Glomerular visceral epithelial cell (primary cell): ENCODE measurements at regions not wholly inside any gene's neighbourhood (a gene's known extent, or its start where the extent isn't known, plus 50 kb on each side); places are given as distances from the start of the nearest gene placed in this dataset.

ENCODE experiments used
- DNase-seq: peaks from one replicate; pipeline ENCODE4 v3.0.0-alpha.2; 2016; ENCODE audit errors: extremely low spot score

DNA sequence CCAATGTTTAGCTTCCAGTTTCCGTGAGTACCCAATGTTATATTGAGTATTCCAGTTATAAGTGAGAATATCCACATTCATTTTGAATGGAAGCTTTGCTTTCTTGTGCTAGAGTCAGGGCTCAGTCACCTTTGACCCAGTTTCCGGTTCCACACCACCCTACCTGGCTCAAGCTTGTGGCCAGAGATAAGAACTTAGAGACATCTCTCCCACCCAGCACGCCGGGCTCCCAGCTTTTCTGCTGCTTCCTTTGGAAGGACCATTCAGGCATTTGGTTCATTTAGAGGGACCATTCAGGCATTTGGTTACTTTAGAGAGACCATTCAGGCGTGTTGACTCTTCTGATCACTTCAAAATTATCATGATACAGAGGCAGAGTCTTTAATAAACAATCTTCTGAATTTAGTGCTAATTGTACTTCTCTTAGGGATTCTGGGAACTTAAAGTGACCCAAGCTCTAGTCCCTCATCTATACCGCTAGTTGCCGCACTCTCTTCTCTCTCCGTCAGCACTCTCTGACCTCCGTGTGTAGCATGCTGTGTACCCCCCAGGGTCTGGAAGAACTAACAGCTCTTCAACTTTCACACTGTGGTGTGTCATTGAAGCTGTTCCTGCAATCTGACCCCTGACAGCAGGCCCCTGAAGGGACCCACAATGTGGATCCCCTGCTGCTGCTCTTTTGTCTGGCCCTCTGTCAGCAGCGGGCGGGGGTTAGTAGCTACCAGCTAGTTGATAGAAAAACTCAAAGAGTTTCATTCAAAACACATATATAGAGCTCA is 943.1 kb downstream of the ARAP2 start:
- DNase-seq: no peak

DNA sequence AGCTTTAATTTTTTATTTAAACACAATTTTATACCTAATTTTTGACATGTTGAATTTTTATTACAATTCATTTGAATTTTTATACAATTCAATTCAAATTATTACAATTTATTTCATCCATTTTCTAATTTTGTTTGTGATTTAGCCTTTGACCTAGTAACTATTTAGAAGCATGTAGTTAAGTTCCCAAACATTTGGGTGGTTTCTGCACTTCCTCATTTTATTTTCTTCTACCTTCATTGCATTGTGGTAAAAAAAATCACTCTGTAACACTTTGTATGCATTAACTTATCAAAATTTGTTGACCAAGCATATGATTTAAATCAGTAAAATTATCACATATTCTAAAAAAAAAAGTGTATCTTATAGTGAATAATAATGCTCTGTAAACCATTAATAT is 928.9 kb downstream of the ARAP2 start:
- no peak for DNase-seq

DNA sequence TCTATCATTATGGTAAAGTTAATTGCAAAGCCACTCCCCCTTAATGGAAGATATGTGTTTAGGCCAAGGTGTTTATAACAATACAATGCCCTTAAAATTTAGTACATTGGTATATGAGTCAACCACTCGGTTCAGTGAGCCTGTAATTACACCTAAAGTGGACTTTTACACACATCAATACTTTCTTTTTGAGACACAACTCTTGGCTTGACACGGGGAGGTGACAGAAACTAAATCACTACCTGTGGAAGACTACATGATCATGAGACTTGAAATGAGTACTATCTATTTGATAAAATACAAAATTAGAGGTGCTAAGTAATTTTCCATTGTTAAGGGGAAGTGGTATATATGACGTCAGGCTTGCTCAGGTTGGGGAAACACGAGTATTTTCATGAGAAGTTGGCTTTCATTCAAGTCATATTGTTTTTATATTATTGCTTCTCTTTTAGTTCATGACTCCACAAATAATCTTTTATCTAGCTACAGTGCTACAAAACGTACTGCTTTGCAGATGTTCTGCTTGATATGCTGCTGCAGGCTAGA is 918.3 kb downstream of the ARAP2 start:
- DNase-seq: no peak

DNA sequence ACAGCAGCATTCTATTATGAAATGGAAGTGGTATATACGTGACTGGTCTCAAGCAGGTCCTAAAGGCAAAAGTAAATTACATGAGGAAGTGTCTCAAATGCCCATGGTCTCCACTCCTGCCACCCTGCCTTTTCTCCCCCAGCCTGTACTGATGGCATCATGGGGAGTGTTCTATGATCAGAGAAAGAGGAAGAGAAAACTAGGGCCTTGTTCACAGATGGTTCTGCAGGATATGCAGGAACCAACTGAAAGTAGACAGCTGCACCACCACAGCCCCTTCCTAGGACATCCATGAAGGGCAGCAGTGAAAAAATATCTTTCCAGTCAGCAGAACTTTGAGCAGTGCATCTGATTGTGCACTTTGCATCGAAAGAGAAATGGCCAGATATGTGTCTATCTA is 901.5 kb downstream of the ARAP2 start:
- DNase-seq: no peak

DNA sequence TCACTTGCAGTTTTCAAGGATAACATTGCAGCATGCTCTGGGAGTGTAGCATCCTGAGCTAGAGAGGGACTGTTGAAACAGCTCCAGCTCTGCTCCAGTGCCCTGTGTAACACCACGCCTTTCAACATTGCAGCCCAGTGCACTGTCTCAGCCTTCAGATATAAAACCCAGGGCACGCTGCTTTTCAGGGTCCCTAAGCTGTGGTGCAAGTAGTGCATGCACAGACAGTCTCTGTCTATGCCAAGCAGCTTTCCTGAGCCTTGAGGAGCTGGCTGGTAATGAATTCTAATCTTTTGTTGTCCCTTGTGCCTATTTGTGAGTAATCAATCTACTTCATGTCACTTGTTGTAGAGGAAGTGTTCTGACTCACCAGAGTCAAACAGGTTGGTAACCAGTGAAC is 897.0 kb downstream of the ARAP2 start:
- DNase-seq: no peak

DNA sequence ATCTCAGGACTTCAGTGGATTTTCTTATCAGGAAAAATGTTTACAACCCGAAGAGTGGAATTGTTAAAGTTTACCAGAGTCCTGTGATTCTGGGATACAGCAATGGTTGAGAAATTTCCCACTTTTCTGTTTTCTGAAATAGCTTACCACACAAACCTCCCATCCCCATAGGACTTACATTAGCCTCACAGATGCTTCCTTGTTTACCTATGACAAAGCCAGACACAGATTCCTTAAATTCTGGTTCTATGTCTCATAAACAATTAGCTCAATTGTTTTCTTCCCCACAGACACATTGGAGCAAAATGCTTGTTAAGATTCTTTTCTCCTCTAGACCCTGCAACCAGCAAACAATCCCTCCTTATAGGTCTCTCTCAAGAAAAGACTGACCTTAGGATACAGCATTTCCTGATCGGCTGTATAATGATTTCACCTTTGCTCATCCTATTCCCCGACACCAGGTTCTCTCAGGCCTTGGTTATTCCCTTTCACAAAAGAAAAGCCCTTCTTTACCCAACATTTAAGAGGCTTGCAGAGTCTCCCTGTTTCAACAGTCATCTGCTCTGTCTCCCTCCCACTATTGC is 886.2 kb downstream of the ARAP2 start:
- DNase-seq: peak; percentile 2

DNA sequence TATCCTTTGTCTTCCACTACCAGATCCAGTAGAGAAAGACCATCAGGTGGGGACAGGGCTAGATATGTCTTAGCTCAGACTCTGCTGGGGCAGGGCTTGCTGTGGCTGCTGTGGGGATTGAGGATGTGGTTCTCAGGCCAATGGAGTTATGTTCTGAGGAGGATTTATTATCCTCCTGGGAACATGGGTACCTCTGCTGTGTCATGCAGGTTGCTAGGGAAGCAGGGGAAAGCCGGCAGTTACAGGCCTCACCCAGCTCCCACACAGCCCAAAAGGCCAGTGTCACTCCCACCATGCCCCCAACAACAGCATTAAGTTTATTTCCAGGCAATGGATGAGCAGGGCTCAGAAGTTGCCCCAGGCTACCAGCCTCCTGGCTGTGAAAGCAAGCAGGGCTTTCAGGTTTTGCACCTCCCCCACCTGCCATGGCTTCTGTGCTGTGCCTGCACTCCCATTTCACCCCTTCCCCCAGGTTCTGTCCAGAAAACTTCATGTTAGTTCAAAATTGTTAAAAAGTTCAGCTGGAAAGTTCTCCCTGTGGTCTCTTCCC is 879.9 kb downstream of the ARAP2 start:
- no peak for DNase-seq

DNA sequence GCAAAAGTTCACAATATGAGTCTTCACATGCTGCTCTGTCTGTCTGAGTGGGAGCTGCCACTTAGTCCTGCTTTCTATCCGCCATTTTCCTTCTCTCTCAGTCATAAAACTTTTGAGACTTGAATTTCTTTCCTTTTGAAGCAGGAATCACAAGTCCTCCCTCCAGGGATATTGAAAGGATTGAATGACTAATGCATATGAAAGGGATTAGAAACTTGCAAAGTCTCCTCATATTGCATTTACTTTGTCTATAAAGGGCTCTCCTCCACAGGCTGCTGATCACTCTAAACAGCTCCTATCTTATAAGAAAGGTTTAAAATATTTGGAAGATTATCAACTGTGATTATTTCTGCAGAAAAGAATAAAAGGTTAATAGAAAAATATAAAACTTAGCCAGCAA is 879.1 kb downstream of the ARAP2 start:
- DNase-seq: no peak

DNA sequence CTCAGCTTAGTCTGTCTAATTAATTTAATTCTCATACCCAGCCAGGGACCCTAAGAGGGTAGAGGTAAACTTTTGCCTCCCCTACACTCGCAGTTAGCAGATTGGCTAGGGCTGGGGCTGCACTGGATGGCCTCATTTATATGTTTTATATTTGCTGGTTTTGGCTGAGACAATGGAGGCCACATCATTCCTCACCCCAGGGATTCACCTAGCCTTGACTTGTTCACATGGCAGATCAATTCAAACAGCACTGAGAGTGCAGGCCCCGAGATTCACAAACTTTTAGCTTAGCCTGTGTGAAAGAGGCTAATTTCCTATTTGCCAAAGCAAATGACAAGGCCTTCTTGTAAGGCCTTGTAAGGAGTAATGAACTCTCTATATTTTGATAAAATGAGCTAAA is 844.4 kb downstream of the ARAP2 start:
- DNase-seq: no peak

DNA sequence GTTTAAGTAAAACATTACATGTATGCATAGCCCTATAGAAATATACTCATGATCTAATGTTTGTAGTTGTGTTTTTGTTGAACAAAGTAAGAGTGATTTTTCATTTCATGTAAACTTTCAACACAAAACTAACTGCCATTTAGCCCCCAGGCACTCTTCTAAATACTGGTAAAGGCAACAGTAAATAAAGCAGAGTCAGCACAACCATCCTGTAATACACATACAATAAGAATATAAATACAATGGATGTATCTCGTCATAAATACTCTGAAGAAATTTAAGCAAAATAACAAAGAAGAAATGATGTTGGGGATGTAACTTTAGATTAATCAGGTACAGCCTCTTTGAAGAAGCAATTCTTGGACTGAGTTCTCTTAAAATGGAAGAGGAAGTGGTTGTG is 821.2 kb downstream of the ARAP2 start:
- DNase-seq: no peak

DNA sequence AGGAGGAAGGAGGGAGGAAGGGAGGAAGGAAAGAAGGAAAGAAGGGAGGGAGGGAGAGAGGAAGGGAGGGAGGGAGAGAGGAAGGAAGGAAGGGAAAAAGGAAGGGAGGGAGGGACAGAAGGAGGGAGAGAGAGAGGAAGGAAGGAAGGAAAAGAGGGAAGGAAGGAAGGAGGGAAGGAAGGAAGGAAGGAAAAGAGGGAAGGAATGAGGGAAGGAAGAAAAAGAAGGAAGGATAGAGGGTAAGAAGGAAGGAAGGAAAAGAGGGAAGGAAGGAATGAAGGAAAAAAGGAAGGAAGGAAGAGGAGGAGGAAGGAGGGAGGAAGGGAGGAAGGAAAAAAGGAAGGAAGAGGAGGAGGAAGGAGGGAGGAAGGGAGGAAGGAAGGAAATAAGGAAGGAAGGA is 796.8 kb downstream of the ARAP2 start:
- no peak for DNase-seq

DNA sequence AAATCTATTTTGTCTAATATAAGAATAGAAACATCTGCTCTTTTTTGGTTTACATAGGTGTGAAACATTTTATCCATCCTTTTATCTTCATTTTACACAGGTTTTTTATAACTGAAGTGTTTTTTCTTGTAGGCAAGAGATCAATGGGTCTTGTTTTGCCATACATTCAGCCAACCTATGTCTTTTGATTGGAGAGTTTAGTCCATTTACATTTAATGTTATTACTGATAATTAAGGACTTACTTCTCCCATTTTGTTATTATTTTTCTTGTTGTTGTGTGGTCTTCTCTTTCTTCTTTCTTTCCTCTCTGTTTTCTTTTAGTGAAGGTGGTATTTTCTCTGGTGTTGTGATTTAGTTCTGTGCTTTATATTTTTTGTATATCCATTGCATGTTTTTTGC is 785.3 kb downstream of the ARAP2 start:
- DNase-seq: no peak

DNA sequence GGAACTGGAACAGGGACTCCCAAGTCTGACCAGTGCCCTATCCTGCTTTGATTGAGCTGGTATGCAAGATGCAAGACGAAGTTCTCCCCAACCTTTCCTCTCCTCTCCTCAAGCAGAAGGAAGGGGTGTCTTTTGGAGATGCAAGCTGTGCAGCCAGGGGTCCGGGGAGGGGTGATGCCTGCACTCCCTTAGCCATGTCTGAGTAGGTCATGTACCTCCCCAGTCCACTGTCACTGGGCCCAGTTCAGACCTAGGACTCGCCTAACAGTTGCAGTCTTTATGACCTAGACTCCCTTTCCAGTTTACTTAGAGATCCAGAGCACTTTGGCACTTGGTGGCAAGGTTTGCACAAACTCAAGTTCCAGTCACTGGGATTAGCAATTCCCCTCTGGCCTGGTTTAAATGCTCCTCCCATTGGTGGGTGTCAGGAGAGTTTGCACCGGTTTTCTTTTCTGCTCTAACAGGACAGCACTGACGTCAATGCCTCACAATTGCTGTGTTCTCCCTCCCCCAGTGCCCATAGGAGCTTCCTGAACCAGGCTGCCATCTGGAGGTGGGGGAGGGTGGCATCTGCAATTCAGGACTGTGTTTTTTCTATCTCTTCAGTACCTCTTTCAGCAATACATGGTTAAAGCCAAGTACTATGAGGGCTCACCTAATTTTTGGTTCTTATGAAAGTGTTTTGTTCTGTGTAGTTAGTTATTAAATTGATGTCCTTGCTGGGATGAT is 782.2 kb downstream of the ARAP2 start:
- no peak for DNase-seq

DNA sequence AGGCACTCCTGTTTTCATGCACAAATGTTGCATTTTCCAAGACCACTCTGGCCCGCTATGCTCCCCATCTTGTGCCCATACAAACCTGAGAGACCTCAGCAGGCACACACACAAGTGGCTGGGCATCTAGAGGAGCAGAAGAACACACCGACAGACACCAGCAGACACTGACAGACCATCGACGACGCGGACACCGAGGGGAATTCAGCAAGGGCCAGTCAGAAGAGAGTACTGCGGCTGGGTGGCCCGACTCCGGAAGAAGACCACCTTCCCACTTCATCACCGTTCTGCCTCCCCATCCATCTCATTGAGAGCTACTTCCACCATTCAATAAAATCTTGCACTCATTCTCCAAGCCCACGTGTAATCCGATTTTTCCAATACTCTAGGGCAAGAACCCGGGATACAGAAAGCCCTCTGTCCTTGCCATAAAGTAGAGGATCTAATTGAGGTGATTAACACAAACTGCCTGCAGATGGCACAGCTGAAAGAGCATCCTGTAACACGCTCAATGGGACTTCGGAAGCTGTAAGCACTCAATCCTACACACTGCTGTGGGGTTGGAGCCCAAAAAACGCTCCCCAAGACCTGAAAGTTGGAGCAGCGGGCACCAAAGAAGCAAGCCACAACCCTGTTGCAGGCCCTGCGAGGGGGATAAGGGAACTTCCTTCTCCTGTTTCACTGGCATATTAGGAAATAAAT is 780.9 kb downstream of the ARAP2 start:
- no peak for DNase-seq

DNA sequence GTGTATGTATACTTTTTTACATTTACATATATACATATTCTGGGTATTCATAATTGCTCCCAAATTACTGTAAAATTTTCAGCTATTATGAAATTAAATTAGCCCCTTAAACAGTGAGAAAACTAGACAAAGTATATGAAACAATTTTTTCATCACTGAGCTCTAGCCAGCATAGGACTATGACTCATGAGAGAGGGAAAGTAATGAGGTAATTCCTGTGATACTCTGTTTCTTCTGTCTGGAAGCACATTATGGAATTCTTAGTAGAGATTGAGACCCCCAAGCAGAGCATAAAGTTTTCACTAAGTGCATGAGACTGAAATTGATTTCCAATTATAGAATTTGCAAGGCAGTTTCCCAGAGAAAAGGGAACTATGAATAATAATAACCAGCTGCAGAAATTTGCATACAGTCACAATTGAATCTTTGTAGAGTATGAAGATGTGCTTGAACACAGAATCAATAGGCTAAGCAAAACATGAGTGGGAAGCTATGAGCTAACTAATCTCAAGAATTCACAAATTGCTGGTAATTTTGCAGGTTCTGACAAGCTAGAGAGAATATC is 779.3 kb downstream of the ARAP2 start:
- peak; percentile 2 for DNase-seq

DNA sequence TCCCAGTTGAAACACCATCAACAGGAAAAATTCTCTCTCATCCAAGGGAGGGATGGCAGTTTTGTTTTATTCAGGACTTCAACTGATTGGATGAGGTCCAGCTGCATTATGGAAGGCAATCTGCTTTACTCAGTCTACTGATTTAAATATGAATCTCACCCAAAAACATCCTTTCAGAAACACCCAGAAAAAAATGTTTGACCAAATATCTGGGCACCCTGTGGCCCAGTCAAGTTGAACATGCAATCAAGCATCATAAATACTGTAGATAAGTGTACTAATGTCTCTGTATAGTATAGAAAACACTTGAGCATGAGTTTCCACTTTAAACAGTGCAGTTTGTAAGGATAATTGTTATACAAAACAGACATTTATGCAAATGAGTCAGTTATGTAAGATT is 753.2 kb downstream of the ARAP2 start:
- no peak for DNase-seq

DNA sequence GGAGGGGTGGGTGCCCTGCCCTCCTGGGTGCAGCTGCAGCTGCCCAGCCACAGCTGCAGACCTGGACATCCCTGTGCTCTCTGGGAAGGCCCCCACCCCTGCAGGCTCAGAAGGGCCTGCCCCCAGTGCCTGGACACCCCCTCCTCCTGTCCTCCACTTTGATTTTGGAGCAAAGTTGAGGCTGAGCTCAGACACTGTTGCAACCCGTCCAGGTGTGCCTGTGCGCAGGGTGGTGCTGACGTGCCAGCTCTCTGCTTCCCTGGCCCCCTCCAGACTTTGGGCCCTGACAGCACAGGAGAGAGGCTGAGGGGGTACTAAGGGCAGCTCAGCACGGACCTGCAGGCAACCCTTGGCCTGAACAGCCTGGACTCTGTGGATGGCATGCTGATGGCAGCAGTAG is 750.3 kb downstream of the ARAP2 start:
- DNase-seq: no peak

DNA sequence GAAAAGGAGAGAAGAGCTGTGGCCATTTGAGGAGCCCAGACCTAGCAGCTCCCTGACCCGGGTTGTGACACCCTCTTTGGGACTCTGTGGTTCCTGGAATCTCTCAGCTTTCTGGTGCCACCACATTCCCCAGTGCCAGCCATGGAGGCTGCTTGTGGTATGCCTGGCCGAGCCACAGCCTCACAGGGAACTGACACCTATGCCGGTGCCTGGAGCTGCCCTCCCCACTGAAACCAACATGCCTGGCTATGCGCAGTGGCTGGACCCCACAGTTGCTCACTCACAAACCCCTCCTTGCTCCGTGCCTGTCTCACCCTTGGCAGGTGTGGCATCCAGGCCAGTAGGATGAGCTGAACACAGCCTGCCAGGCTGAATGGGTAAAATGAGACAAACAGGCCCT is 749.4 kb downstream of the ARAP2 start:
- DNase-seq: no peak

DNA sequence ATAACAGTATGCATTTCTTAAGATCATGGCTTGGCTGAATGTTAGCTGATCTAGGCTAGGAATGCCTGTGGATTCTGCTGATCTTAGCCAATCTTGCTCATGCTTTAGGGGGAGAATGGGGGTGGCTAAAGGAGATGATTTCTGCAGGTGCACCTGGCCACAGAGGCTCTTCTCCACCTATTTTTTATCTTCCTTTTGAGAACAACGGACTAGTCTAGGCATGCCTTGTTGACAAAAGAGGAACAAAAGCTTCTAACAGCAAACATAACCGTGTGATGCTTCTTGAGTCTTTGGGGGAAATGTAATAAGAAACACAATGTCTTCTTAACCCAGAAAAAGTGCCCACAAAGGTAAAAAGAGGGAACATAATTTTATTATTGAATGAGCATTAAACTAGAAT is 743.5 kb downstream of the ARAP2 start:
- no peak for DNase-seq

DNA sequence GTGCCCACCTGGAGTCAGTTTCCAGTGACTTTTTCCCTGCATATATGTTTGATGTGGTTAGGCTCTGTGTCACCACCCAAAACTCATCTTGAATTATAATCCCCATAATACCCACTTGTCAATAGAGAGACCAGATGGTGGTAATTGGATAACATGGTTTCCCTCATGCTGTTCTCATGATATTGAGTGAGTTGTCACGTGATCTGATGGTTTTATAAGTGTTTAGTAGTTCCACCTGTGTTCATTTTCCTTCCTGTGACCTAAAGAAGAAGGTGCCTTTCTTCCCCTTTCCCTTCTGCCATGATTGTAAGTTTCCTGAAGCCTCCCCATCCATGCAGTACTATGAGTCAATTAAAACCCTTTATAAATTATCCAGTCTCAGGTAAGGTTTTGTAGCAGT is 740.9 kb downstream of the ARAP2 start:
- DNase-seq: no peak

DNA sequence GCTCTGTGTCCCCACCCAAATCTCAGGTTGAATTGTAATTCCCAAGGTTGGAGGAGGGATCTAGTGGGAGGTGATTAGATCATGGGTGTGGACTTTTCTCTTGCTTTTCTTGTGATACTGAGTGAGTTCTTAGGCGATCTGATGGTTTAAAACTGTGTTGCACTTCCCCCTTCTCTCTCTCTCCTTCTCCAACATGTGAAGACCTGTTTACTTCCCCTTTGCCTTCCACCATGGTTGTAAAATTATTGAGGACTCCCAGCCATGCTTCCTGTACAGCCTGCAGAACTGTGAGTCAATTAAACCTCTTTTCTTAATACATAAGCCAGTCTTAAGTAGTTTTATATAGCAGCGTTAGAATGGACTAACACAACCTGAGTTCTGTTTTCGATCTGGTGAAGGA is 738.2 kb downstream of the ARAP2 start:
- DNase-seq: no peak

DNA sequence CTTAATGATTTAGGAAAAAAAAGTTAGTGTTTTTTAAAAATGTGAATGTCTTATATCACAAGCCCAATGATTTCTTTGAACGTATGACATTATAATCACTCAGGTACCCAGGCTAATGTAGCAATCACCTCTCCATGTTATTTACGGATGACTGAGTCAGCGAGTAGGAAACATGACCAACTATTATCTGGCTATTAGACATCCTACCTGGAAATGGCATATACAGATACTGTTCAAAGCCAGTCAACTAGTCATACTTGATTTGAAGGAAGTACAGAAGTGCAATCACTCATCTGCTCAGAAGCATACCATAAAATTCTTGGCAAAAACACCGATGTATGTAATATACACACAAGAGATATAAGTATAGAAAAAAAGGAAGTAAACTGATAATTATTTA is 732.5 kb downstream of the ARAP2 start:
- DNase-seq: no peak
